Breast epithelium (tissue), 3 donors: ENCODE measurements at regions not wholly inside any gene's neighbourhood (a gene's known extent, or its start where the extent isn't known, plus 50 kb on each side); places are given as distances from the start of the nearest gene placed in this dataset.

ENCODE experiments used
- POLR2A ChIP-seq: fragments of 450-650 bp; IDR thresholded peaks from one replicate; pipeline ENCODE4 v1.6.1; 2016; ENCODE audit warnings: antibody characterized with exemption, mild to moderate bottlenecking, moderate library complexity
- POLR2AphosphoS5 ChIP-seq, 3 donors: sonication (generic); formaldehyde crosslinking; IDR thresholded peaks; one replicate each; pipeline ENCODE4 v1.6.1; 2017; ENCODE audit warnings: antibody characterized with exemption in 3 of 3
- TF ChIP-seq, protein P1 (sequence below), 3 donors: fragments of 450-650 bp; IDR thresholded peaks; one replicate each; pipeline ENCODE4 v1.5.1; 2016 to 2017; ENCODE audit warnings: antibody characterized with exemption in 3 of 3, mild to moderate bottlenecking in 3 of 3, moderate library complexity in 3 of 3

DNA sequence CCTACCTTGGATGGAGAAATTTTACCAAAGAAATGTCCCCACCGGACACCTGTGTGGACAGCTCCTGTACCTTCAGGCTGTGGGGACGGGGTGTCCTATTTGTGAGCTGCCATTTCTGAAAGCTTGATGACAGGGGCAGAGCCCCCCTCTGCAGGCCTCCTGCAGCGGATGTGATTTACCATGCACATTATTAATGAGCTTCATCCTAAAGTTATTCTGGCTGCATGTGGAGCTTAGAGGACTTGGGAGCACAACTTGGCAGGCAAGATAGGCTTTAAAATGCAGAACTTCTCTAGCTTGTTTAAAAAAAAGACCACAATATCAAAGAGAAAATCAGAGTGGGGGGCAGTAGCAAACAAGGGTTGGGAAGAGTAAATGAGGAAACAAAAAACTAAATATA lies 350.0 kb upstream of the KLHL29 start:
- TF ChIP-seq, protein P1, sequence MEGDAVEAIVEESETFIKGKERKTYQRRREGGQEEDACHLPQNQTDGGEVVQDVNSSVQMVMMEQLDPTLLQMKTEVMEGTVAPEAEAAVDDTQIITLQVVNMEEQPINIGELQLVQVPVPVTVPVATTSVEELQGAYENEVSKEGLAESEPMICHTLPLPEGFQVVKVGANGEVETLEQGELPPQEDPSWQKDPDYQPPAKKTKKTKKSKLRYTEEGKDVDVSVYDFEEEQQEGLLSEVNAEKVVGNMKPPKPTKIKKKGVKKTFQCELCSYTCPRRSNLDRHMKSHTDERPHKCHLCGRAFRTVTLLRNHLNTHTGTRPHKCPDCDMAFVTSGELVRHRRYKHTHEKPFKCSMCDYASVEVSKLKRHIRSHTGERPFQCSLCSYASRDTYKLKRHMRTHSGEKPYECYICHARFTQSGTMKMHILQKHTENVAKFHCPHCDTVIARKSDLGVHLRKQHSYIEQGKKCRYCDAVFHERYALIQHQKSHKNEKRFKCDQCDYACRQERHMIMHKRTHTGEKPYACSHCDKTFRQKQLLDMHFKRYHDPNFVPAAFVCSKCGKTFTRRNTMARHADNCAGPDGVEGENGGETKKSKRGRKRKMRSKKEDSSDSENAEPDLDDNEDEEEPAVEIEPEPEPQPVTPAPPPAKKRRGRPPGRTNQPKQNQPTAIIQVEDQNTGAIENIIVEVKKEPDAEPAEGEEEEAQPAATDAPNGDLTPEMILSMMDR (IDR thresholded peaks at IDR 0.05), result no peak
- no peak for TF ChIP-seq POLR2A
- TF ChIP-seq POLR2AphosphoS5 (IDR thresholded peaks at IDR 0.05), result no peak
